ENCODE measurements at regions not wholly inside any gene's neighbourhood (a gene's known extent, or its start where the extent isn't known, plus 50 kb on each side); places are given as distances from the start of the nearest gene placed in this dataset.

DNA sequence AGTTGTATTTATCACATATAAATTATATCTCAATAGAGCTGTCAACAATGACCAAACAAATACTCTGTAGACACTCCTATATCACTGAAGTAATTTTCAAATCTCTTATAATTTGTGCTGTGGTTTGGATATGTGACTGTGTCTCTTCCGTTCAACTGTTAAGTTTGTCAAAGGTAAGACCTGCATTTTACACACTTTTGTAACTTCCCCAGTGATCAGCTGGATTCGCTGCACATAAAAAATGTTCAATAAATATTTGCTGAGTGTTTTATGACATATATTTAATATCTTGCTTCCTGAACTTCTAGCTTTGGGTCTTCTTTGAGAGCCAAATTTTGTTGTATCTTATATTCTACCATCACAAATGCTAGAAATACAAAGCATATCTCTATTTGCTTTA is 57.3 kb upstream of the ROCK1 start:
- TF ChIP-seq, protein P1, sequence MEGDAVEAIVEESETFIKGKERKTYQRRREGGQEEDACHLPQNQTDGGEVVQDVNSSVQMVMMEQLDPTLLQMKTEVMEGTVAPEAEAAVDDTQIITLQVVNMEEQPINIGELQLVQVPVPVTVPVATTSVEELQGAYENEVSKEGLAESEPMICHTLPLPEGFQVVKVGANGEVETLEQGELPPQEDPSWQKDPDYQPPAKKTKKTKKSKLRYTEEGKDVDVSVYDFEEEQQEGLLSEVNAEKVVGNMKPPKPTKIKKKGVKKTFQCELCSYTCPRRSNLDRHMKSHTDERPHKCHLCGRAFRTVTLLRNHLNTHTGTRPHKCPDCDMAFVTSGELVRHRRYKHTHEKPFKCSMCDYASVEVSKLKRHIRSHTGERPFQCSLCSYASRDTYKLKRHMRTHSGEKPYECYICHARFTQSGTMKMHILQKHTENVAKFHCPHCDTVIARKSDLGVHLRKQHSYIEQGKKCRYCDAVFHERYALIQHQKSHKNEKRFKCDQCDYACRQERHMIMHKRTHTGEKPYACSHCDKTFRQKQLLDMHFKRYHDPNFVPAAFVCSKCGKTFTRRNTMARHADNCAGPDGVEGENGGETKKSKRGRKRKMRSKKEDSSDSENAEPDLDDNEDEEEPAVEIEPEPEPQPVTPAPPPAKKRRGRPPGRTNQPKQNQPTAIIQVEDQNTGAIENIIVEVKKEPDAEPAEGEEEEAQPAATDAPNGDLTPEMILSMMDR (conservative IDR thresholded peaks at IDR 0.05), result no peak
- TF ChIP-seq ZFX (IDR thresholded peaks at IDR 0.05), result no peak

Data from C4-2B (cell line).